Kidney epithelial cell (primary cell): ENCODE measurements at regions not wholly inside any gene's neighbourhood (a gene's known extent, or its start where the extent isn't known, plus 50 kb on each side); places are given as distances from the start of the nearest gene placed in this dataset.

Experiments used
- DNase-seq: peaks from one replicate; pipeline ENCODE4 v3.0.0-alpha.2; 2010; ENCODE audit warnings: low read depth
- H3K27me3 ChIP-seq: 2 replicates; pipeline ENCODE4 v1.6.0; 2011; ENCODE audit warnings: low read length; ENCODE audit not compliant: control insufficient read depth, insufficient read depth
- H3K36me3 ChIP-seq: 2 replicates; pipeline ENCODE4 v1.5.1; 2011; ENCODE audit warnings: low read length; ENCODE audit not compliant: control insufficient read depth, insufficient read depth
- H3K4me3 ChIP-seq: 2 replicates; pipeline ENCODE4 v1.5.1; 2011; ENCODE audit warnings: low read depth, mild to moderate bottlenecking, control low read depth, low read length
- CTCF ChIP-seq: IDR thresholded peaks from 2 replicates; pipeline ENCODE4 v1.5.1; 2011; ENCODE audit warnings: mild to moderate bottlenecking, moderate library complexity, low read length, control low read depth, inconsistent platforms; ENCODE audit not compliant: insufficient read depth, poor library complexity, severe bottlenecking

- TF ChIP-seq CTCF: no peak
- Histone ChIP-seq H3K36me3 (no peaks in the 10 kb centered on the region), H3K4me3 (no peak overlapping the region), H3K27me3 (no peaks in the 10 kb centered on the region)
- no peak for DNase-seq
Observed at GRCh38 chr4:162727766-162728165, 438.9 kb downstream of the NAF1 start.

- TF ChIP-seq CTCF: no peak
- no peak for DNase-seq
- no peaks in the 10 kb centered on the region for H3K27me3 ChIP-seq
- no peaks in the 10 kb centered on the region for H3K36me3 ChIP-seq
- no peak overlapping the region for H3K4me3 ChIP-seq
Observed at GRCh38 chr4:162727232-162727631, 439.5 kb downstream of the NAF1 start.

- DNase-seq: no peak
- Histone ChIP-seq H3K4me3 (no peak overlapping the region), H3K36me3 (no peaks in the 10 kb centered on the region), H3K27me3 (no peaks in the 10 kb centered on the region)
- no peak for TF ChIP-seq CTCF
Observed at GRCh38 chr4:162715401-162715800, 451.3 kb downstream of the NAF1 start.

- no peak for DNase-seq
- no peak overlapping the region for H3K4me3 ChIP-seq
- H3K27me3 ChIP-seq: no peaks in the 10 kb centered on the region
- no peaks in the 10 kb centered on the region for H3K36me3 ChIP-seq
- TF ChIP-seq CTCF: no peak
Observed at GRCh38 chr4:162707962-162708361, 458.7 kb downstream of the NAF1 start.

- no peaks in the 10 kb centered on the region for H3K27me3 ChIP-seq
- H3K4me3 ChIP-seq: no peak overlapping the region
- DNase-seq: no peak
- no peaks in the 10 kb centered on the region for H3K36me3 ChIP-seq
- no peak for TF ChIP-seq CTCF
Observed at GRCh38 chr4:162706632-162707031, 460.1 kb downstream of the NAF1 start.

- no peak for DNase-seq
- no peaks in the 10 kb centered on the region for H3K36me3 ChIP-seq
- no peak for TF ChIP-seq CTCF
- no peaks in the 10 kb centered on the region for H3K27me3 ChIP-seq
- H3K4me3 ChIP-seq: no peak overlapping the region
Observed at GRCh38 chr4:162706051-162706450, 460.6 kb downstream of the NAF1 start.
